Endodermal cell (in vitro differentiated cells): ENCODE measurements at regions not wholly inside any gene's neighbourhood (a gene's known extent, or its start where the extent isn't known, plus 50 kb on each side); places are given as distances from the start of the nearest gene placed in this dataset.

Experiments used
- DNase-seq: peaks from one replicate; pipeline ENCODE4 v3.0.0-alpha.2; 2017
- H3K27ac ChIP-seq: 2 replicates; pipeline ENCODE4 v1.5.1; 2013; ENCODE audit warnings: mild to moderate bottlenecking, low read depth, low read length, moderate library complexity
- H3K27me3 ChIP-seq: 2 replicates; pipeline ENCODE4 v1.6.1; 2013; ENCODE audit warnings: mild to moderate bottlenecking, low read length, moderate library complexity; ENCODE audit not compliant: insufficient read depth, control insufficient read depth, poor library complexity, severe bottlenecking
- H3K36me3 ChIP-seq: 2 replicates; pipeline ENCODE4 v1.7.0; 2013; ENCODE audit warnings: mild to moderate bottlenecking, low read length, moderate library complexity; ENCODE audit not compliant: control insufficient read depth, insufficient read depth
- H3K4me1 ChIP-seq: one replicate; pipeline ENCODE4 v1.7.0; 2013; ENCODE audit warnings: low read length; ENCODE audit not compliant: control insufficient read depth, insufficient read depth
- H3K4me3 ChIP-seq: 2 replicates; pipeline ENCODE4 v1.5.1; 2013; ENCODE audit warnings: mild to moderate bottlenecking, low read length, moderate library complexity
- H3K9ac ChIP-seq: 2 replicates; pipeline ENCODE4 v1.6.1; 2013; ENCODE audit warnings: mild to moderate bottlenecking, low read length, moderate library complexity; ENCODE audit not compliant: poor library complexity, severe bottlenecking; ENCODE audit errors: extremely low read depth
- H3K9me3 ChIP-seq: 2 replicates; pipeline ENCODE4 v1.6.1; 2013; ENCODE audit warnings: mild to moderate bottlenecking, low read length, moderate library complexity; ENCODE audit not compliant: control insufficient read depth
- H3K27ac Mint-ChIP-seq: 2 replicates; pipeline ENCODE4 v1.8.0; 2020; ENCODE audit warnings: mixed read lengths
- H3K27me3 Mint-ChIP-seq: 2 replicates; pipeline ENCODE4 v1.8.0; 2021; ENCODE audit warnings: mild to moderate bottlenecking, mixed read lengths; ENCODE audit not compliant: insufficient read depth
- H3K36me3 Mint-ChIP-seq: 2 replicates; pipeline ENCODE4 v1.8.0; 2020; ENCODE audit warnings: low read depth, mixed read lengths
- H3K4me1 Mint-ChIP-seq: 2 replicates; pipeline ENCODE4 v1.8.0; 2020; ENCODE audit warnings: mixed read lengths
- H3K4me3 Mint-ChIP-seq: 2 replicates; pipeline ENCODE4 v1.8.0; 2020; ENCODE audit warnings: mild to moderate bottlenecking, moderate library complexity, mixed read lengths
- H3K9me3 Mint-ChIP-seq: 2 replicates; pipeline ENCODE4 v1.8.0; 2020; ENCODE audit warnings: mild to moderate bottlenecking, mixed read lengths
- WGBS, 2 experiments: methylation state at CpG; one replicate each; pipeline versions ENCODE4 v1.1.5 to v1.1.7; 2013; ENCODE audit warnings: missing lambda C conversion rate in 2 of 2, mixed read lengths in 1 of 2; ENCODE audit not compliant: insufficient coverage in 1 of 2, insufficient read length in 1 of 2; 5-methylcytosine and 5-hydroxymethylcytosine counted together
- TF ChIP-seq, protein P1 (sequence below): fragments of 200-600 bp; sonication (generic); conservative IDR thresholded peaks from 2 replicates; pipeline ENCODE4 v1.5.0; 2021; ENCODE audit warnings: antibody characterized with exemption, mild to moderate bottlenecking

DNA sequence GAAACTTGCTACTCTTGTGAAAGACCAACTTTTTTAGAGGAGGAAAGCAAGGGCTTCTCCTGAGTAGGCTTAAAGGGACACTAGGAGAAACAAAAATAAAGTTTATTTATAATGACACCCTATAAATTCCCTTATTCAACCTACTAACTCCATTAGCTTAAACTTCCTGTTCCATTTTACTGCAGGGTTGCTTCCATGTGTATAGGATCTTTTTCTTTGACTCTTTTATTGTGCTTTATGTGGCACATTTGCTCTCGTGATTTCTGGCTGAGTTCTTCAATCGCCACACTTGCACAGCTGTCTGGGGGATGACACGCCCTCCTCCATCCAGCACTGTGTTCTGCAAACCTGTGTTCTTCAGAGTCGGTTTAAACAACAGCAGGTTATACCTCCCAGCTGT is 225.7 kb upstream of the NPVF start:
- no peak for DNase-seq
- Histone ChIP-seq H3K9me3 (no peaks in the 10 kb centered on the region), H3K27me3 (no peaks in the 10 kb centered on the region), H3K4me1 (no peaks in the 10 kb centered on the region), H3K4me3 (no peak overlapping the region), H3K27ac (no peak overlapping the region), H3K36me3 (no peaks in the 10 kb centered on the region), H3K9ac (no peak overlapping the region)
- Mint-ChIP-seq H3K4me1 (peaks cover 24% of the 10 kb centered on the region), H3K4me3 (no peak overlapping the region), H3K27ac (no peak overlapping the region), H3K36me3 (no peaks in the 10 kb centered on the region), H3K27me3 (peaks cover 4% of the 10 kb centered on the region), H3K9me3 (peaks cover 2% of the 10 kb centered on the region)
- TF ChIP-seq, protein P1, sequence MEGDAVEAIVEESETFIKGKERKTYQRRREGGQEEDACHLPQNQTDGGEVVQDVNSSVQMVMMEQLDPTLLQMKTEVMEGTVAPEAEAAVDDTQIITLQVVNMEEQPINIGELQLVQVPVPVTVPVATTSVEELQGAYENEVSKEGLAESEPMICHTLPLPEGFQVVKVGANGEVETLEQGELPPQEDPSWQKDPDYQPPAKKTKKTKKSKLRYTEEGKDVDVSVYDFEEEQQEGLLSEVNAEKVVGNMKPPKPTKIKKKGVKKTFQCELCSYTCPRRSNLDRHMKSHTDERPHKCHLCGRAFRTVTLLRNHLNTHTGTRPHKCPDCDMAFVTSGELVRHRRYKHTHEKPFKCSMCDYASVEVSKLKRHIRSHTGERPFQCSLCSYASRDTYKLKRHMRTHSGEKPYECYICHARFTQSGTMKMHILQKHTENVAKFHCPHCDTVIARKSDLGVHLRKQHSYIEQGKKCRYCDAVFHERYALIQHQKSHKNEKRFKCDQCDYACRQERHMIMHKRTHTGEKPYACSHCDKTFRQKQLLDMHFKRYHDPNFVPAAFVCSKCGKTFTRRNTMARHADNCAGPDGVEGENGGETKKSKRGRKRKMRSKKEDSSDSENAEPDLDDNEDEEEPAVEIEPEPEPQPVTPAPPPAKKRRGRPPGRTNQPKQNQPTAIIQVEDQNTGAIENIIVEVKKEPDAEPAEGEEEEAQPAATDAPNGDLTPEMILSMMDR, result no peak
- WGBS, 2 experiments, result 89 to 93% methylated on average over 4 of the region's 4 CpGs

DNA sequence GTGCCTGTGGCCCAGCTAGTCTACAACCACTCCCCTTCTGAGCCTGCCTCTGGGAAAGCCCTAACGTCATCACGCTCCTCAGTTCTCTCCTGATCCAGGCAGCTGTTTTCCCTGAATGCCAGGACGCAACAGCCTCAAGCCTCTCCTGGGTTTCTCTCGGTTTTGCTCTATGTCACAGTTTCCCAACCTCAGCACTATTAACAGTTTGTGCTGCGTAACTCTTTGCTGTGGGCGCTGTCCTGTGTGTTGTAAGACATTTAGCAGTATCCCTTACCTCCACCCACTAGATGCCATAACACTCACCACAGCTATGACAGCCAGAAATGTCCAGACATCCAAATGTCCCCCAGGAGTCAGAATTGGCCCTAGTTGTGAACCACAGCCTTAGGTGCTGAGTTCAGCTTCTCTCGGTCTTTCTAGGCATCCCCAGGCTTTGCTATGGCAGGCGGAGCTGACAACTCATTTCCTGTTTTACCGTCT is 226.3 kb upstream of the NPVF start:
- H3K27ac Mint-ChIP-seq, result no peak overlapping the region

DNA sequence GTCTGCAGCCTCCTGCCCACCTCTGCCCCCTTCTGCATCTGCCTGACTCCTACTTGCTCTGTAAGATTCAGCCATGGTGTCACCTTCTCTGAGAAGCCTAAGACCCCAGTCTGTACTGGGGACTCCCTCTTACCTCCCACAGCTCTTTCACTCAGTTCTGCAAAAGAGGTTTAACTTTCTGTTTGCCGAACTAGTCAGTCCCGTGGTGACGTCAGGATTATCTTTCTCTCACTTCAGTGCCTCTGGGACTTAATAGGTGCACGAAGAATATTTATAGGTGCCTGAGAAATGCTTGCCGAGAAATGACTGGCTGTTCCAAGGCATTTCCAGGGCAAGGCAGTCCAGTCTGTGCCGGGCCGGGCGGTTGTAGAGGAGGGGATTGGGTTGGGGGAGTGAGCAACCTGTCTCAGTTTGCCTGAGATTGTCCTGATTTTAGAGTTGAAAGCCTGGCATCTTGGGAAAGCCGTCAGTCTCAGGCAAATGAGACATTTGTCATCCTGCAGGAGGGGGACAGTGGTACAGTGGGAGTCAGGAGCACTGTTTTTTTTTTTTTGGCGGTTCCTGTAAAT is 227.5 kb upstream of the NPVF start:
- Histone ChIP-seq H3K36me3 (no peaks in the 10 kb centered on the region), H3K9me3 (no peaks in the 10 kb centered on the region), H3K27ac (no peak overlapping the region), H3K9ac (no peak overlapping the region), H3K4me1 (no peaks in the 10 kb centered on the region), H3K27me3 (no peaks in the 10 kb centered on the region), H3K4me3 (no peak overlapping the region)
- Mint-ChIP-seq H3K4me3 (no peak overlapping the region), H3K36me3 (no peaks in the 10 kb centered on the region), H3K9me3 (no peaks in the 10 kb centered on the region), H3K27me3 (peaks cover 4% of the 10 kb centered on the region), H3K4me1 (peaks cover 31% of the 10 kb centered on the region), H3K27ac (no peak overlapping the region)
- TF ChIP-seq, protein P1, result no peak
- no peak for DNase-seq
- WGBS, 2 experiments, result 93 to 95% methylated on average over 7 to 9 of the region's 10 CpGs

More for the DNA sequence above, 226.3 kb upstream of the NPVF start:
- H3K9me3 Mint-ChIP-seq, result no peaks in the 10 kb centered on the region
- no peak overlapping the region for H3K27ac ChIP-seq
- TF ChIP-seq, protein P1, result no peak
- H3K4me3 ChIP-seq, result no peak overlapping the region
- no peak overlapping the region for H3K9ac ChIP-seq
- H3K36me3 ChIP-seq, result no peaks in the 10 kb centered on the region
- H3K4me3 Mint-ChIP-seq, result no peak overlapping the region
- no peaks in the 10 kb centered on the region for H3K4me1 ChIP-seq
- no peak for DNase-seq
- H3K4me1 Mint-ChIP-seq, result peaks cover 24% of the 10 kb centered on the region
- H3K27me3 ChIP-seq, result no peaks in the 10 kb centered on the region
- peaks cover 4% of the 10 kb centered on the region for H3K27me3 Mint-ChIP-seq
- no peaks in the 10 kb centered on the region for H3K36me3 Mint-ChIP-seq
- H3K9me3 ChIP-seq, result no peaks in the 10 kb centered on the region
- 89 to 94% methylated on average over 8 to 9 of the region's 9 CpGs for WGBS, 2 experiments
